CD4-positive, alpha-beta T cell treated with Interleukin-6 for 4 hours (primary cell): ENCODE measurements at regions not wholly inside any gene's neighbourhood (a gene's known extent, or its start where the extent isn't known, plus 50 kb on each side); places are given as distances from the start of the nearest gene placed in this dataset.

Experiments used
- DNase-seq: peaks from one replicate; pipeline ENCODE4 v3.0.0-alpha.2; 2020; ENCODE audit warnings: mixed read lengths

DNA sequence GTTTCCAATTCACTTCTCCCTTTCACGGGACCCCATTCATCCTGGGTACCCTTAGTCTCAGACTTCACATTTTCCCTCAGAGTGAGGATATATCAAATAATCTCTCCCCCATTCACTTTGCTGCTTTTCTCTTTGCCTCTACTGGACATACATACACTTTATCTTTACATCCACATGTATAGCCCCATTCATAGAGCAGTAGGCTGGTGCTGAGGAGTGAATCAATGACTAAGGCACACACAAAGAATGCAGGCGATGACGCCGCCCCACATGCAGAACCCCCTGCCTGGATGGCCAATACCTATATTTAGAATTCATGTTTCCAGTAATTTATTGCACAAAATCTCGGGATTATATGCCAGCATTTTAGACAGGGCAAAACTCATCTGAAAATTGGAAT is 554.3 kb upstream of the TENM3 start:
- DNase-seq: no peak

DNA sequence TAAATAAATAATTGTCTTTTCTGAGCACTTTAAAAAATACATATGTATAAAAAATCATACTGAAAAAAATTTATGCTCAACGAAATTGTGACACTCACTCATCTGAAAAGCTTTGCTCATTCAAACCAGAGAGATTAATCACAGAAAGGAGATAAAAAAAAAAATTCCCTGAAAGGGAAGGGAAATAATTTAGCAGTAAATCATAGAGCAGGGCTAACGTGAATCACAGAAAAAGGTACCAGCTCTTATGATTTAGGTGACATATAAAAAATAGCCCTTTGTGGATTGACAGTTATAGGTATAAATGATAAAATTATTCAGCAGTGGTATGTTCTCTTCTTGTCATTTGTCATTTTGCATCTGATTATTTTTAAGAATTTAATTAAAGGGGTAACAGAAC is 552.7 kb upstream of the TENM3 start:
- DNase-seq: no peak

DNA sequence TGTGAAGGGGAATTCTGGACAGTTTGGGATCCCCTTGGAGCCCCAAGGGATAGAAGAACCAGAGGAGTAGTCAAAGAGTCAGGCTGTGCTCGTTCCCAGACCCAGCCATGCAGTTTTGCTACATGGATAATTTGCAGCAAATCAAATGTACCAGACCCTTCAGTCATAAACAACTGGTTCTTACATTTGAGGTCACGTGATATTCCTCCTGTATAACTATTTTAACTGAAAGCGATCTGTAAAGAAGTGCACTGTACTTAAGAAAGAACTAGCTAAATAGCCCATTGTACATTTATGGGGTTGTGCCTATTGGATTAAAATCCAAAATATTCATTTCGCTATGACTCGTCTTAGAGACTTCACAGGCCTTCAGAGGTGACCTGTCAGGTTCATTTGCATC is 550.2 kb upstream of the TENM3 start:
- no peak for DNase-seq

DNA sequence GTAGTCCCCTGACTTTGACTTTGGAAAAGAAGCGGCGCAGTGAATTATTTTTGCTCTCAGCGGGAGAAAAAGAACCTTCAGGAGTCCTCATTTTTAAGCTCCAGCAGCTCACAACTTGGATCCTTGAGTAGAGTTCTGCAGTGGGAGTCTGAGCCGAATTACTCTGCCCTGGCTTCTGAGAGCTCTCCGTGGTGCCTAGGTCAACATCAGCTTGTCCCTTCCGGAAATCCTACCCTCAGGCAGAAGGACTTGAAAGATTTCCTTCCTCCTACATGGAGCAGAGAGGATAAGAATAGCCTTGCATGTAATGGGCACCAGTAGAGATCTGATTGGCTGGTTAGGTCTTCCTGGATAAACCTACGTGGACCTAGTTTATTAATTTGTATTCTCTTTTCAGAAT is 549.7 kb upstream of the TENM3 start:
- no peak for DNase-seq

DNA sequence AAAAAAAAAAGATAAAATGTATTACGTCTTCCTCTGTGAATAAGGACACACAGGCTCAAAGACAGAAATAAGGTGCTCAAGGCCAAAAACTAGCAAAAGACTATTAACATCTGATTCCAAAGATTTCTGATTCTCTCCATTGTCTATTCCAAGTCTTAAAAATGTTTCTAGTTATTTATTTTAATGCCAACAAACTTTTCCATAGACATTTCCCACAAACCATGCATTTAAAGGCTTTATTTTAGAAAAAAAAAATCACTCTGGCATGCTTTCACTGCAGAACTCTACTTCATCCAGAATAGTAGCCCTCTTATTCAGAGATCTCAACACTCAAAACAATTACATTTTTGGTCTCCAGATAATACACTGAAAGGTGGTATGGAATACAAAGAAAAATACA is 545.0 kb upstream of the TENM3 start:
- DNase-seq: no peak

DNA sequence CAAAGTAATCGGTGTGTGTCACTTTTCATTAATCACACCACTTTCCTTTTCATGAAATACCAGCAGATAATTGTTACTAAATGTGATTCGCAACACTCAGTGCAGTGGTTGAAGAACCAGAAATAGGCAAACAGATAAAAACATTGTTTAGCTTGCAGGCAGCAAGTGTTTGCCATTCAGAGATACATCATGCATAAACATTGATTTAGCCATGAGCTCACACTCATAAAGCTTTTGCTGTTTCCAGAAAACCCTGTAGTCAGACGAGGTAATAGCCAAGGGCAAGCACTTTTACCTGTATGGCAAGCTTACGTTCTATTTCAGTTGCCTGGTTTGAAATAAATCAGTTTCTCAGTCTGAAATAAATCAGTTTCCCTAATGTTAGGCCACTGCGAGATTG is 542.0 kb upstream of the TENM3 start:
- no peak for DNase-seq

DNA sequence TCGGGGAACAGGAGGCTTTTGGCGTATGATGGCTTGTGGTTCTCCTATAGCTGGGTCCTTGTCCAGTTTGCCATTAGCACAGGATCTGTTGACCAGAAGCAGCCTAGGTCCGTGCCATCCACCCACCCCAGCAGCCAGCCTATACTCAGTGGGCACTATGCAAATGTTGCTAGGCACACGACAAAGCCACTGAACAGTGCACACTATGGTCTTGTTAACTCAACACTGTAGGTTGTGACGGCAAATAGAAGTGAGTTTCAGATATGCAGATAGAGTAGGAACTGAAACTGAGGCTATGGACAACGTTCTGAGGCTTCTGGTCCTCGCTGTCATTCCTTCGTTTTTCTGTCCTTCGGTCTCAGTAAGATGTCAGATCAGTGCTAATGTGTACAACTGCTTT is 541.3 kb upstream of the TENM3 start:
- DNase-seq: no peak

DNA sequence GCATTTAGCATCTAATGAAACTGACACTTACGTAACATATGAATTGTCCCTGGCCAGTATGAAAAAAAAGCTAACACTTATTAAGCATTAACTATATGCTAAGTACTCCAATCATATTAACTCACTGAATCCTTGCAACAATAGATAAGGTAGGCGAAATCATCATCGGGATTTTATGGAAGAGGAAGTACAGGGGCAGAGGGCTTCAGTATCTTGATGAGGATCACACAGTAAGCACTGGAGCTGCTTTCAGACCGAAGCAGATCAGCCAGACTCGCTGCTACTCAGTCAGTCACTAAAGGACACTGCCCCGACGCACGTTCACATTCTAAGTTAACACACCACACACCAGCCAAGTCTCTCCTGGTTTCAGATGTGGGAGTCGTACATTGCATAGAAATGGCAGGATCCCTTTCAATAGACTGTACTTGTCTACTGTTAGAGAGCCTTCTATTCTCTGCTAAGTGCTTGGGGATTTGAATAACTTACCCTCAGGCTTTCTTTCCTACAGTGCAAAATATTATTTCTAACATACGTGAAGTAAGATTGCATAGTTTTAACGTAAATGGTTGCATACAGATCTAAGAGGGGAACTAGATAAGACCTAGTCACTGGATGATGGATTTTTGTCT is 540.2 kb upstream of the TENM3 start:
- no peak for DNase-seq

DNA sequence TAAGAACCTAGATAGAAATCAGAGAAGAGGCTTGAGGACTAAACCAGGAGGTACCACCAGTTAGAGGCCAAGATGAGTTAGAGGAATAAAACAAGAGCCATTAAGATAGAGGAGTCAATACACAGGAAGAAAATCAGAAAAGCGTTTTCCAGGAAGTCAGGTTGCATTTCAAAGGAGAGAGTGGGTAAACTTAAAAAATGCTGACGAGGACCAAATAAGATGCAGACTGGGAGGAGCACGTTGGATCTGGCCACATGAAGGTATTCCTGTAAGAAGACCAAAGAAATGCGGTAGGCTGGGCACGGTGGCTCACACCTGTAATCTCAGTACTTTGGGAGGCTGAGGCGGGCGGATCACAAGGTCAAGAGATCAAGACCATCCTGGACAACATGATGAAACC is 533.1 kb upstream of the TENM3 start:
- DNase-seq: no peak

DNA sequence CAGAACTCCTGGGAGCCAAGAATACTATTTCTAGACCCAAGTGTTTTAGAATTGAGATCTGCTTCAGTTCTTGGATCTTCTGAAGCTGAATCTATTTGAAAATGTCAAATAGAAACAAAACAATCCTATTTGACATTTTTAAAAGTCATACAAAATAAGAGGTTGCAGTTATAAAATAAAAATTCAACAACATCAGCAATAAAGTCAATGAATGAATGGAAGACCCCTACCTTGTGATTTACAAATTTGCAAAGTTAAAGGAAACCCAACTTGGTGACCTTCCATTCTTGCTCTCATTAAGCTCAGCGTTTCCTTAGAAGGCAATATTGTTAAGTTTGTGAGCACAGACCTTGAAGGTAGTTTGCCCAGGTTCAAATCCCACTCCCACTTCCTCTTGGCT is 531.8 kb upstream of the TENM3 start:
- no peak for DNase-seq

DNA sequence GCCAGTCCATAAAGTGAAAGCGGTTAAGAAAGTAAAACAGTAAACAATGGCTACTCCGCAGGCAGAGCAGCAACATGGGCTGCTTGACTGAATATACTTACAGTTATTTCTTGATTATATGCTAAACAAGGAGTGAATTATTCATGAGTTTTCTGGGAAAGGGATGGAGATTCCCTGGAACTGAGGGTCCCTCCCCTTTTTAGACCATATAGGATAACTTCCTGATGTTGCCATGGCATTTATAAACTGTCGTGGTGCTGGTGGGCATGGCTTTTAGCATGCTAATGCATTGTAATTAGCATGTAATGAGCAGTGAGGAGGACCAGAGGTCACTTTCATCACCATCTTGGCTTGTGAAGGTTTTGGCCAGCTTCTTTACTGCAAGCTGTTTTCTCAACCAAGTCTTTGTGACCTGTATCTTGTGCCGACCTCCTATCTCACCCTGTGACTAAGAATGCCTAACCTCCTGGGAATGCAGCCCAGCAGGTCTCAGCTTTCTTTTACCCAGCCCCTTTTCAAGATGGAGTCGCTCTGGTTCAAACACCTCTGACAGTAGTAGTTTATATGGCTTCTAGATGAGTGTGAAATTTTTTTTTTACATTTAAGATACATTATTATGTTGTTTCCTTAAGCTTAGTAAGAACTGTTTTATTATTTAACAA is 514.8 kb upstream of the TENM3 start:
- DNase-seq: no peak

DNA sequence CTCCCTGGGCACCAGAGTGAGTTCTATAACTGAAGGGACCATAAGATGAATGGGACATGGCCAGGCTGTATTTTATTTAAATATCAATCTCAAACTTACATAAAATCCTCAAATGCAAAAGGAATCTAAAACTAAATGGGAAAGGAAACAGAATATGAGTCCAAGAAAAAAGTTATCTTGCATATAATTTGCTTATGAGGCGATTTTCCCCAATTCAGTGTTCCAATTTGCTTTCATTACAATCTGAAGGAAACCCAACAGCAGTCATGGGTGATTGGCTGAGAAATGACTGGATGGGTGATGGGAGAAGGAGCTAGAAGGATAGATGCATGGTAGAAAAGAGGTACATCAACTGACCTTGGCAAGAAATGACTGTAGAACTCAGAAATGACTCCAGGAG is 511.3 kb upstream of the TENM3 start:
- DNase-seq: no peak

DNA sequence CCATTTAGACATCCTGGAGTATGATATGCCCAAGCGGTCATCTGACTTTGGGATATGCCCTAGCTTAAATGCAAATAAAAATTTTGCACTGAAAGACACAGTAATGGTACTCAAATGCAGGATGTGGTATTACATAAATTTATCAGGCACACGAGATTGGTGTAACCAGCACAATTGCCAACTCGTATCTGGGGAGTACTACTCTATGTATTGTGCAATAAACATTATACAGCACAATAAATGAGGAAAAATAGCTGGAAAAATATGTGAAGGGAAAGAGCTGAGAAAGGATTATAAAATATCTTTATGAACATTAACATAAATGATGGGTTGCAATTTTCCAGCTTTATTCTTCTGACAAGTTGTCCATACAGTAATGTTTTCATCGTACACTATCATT is 505.5 kb upstream of the TENM3 start:
- DNase-seq: no peak

DNA sequence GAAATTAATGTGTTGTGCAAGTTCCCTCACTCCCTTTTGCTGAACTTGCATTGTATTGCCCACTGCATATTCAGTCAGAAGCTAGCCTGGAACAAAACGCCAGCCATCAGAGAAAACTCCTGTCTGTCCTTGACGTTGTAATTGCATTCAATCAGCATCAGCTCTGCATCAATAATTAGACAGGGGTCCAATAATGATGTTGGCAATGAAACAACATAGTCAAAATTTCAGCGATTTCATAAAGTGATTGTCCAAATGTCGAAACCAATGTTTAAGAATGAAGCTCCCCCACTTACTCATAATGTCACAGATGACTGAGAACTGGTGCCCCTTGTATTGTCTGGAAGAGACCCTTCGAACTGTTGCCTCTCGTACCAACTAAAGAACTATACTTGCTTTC is 504.2 kb upstream of the TENM3 start:
- DNase-seq: no peak

DNA sequence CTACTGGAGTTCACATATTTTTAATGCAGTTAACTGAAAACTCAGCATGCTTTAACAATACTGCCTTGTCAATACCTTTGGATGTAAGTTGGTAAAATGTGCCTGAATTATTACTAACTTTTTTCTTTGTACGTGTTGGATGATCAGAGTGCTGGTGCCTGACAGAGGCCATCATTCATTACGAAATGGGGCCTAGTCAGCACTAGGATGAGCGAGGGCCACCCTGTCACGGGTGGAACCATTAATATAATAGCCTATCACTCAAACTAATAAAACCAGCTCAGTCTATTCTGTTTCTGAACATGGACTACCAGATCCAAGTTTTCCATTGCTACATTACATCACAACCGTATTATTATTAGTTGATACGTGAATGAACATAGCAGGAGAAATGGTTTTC is 501.7 kb upstream of the TENM3 start:
- no peak for DNase-seq

DNA sequence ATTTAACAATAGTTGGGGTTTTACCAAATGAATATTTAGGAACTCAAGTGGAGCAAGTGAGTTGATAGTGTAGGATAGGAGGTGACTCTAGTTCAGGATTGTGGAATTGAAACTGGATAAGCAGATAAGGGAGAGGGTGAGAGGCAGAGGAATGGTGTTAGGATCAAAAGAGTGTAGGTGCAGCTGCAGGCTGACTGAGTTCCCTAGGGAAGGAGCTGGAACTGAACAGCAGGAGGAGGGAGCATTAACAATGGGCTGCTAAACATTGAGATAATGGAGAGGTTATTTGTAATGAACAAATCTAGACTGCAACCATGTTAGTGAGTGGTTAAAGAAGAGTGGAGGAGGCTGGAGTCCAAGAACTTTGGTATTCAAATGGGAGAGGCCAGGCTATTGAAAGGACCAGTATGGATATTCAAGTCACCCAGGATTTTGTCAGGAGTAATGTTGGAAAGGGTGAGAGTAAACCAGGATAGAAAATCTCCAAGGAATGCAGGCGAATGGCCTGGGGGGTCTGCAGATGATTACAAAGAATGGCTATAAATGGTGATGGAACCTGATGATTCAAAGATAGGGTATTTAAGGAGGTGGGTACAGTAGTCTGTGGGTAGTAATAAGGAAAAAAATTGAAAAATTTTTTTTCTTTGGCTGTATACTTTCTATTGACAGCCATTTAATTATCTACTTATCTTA is 497.1 kb upstream of the TENM3 start:
- no peak for DNase-seq

DNA sequence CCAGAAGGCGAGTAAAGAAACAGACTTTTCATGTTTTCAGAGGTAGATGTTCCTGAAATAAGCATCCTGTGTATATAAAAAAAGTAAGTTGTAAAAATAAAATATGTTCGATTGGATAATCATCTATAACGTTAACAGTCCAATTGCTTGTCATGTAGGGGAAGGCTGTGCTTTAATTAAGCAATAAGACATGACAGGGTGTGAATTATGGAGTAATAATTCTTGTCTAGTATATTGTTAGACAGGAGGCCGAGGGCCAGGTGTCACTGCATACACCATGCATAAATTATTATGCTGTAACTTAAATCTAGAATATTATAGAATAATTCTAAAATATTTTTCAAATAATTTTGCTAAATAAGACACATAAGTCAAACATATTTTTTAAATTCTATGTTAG is 494.6 kb upstream of the TENM3 start:
- no peak for DNase-seq

DNA sequence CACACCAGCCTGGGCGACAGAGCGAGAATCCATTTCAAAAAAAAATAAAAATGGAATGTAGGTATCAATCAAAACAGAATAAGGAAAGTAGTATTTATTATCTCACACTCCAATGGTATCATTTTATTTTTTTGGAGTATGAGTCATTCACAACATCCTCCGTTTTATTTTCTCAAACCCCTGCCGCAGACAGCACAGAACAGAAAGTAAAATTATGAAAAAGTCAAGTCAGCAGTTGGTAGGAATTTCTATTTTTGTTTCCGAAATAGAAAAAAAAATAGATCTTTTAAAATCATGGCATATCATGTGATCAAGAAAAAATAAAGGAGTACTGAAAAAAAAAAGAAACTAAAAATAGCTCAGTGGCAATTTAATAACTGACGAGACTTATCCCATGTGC is 490.7 kb upstream of the TENM3 start:
- DNase-seq: no peak

DNA sequence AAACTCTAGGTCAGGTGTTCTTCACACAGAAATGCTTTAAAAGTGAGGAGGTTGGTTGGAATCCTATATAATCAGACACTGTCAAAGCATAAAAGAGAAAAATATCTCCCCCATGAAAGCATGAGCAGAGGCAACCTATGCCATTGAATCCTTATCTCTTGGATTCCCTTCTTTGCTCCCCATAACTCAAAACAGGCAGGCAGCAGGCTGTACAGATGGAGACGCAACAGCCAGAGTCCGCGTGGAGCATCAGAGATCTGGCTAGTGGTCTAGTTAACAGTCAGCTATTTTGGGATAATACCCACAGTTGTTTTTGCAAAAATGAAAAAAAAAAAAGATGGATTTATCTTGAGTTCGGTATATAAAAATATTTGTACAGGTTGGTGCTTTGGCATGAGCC is 490.0 kb upstream of the TENM3 start:
- no peak for DNase-seq

DNA sequence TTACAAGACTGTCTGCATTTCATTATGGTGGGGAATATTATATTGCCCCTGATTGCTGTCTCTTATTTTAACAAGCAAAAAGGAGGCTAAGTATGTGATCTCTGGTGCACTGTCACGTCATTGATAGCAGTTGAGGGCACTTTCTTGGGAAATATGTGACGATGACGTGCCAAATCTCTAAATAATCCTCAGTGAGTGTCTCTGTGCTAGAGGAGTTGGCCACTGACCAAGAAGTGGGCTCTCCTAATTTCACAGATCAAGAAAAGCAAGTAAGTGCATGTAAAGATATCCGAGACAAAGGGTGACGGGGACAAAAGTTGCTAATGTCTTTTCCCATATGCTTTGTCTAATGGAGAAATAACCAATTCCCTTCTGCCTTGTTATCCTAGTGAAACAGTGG is 487.4 kb upstream of the TENM3 start:
- DNase-seq: no peak

DNA sequence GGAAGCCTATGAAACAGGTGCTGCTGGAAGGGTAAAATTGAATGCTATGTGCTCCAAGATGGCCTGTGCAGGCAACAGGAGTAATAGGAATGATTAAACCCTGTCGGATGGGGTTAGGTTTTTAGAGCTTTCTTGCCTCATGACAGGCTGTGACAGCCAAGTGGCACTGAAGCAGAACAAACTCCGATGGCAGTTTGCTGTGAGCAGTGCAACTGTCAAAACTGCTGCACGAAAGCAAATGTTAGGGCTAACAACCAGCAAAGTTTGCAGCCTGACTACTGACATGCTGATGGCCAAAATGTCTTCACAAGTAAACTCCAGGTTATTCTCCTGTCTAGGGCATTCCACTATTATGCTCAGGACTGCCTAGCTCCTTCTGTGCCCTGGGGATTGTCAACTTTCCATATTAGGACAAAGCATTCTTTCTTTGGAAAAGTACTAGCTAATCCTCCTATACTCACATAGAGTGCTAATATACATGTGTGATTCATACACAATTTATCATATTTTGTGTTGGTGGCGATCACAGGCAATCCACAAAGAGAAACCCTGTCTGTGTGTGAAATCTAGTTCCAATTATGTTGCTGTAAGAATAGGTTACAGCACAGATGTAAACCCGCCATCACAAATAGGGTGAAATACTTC is 486.6 kb upstream of the TENM3 start:
- DNase-seq: no peak

DNA sequence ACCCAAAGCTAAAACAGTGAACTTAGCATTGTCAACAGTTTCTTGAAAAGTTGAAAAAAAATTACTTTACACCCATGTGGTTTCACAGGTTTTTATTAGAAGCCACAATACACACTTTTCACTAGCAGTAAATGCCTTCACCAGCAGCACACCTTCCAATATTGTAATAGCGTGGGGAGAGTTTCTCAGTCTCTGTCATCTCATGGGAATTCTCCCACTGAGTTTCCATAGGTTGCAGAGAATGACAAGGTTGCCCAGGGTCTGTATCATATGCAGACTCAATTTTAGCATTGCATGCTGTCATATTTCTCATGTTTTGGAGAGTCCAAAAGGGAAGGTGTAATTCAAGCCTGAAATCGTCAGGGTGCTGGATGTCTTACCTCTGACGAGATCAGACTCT is 486.1 kb upstream of the TENM3 start:
- DNase-seq: no peak

DNA sequence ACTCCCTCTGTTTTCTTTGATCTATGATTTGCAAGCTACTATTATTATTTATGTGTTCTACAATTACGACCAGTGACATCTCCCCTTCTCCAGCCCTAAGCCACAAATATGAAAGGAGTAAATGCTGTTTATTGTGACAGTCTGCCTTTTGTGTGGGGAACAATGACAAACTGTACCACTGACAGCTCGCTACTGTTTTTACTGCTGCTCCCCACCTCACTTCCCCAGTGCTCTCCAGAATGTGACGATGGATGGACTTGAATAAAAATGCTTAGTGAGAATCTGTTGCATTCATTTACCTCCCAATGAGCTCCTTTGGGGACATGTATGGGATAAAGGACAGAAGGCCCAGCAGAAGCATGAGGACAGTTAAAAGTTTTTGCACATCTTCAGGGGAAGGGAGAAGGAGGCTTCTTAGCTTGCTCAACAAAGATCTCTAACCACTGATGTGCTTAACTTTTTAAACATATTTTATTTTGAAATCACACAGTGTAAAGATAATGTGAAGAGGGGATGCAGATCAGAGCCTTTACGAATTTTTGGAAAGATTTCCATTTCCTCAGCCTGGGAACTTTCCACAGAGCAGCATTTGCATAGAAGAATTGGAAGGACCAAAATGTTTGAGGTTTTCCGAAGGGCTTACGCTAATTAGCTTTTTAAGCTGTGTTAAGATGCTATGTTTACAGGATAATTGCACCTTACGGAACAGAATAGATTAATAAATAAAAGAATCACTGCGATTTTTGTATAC is 485.1 kb upstream of the TENM3 start:
- no peak for DNase-seq
